ENCODE measurements at regions not wholly inside any gene's neighbourhood (a gene's known extent, or its start where the extent isn't known, plus 50 kb on each side); places are given as distances from the start of the nearest gene placed in this dataset.

- no peak for TF ChIP-seq ZNF768 (tag by site-specific recombination; IDR thresholded peaks at IDR 0.05)
- TF ChIP-seq ZNF2 (tag by site-specific recombination; IDR thresholded peaks at IDR 0.05) = no peak
These were observed 120.8 kb upstream of the CXXC4 start (continued) for GRCh38 chr4:104615496-104615895.

- ChIA-PET CTCF (no interaction called here), POLR2A (no interaction called here)
- TF ChIP-seq ZNF362 (tag by site-specific recombination; IDR thresholded peaks at IDR 0.05) (no peak), ZNF473 (tag by site-specific recombination; IDR thresholded peaks at IDR 0.05) (no peak), ZFHX2 (tag by site-specific recombination; conservative IDR thresholded peaks at IDR 0.05) (no peak), ZNF274 (IDR thresholded peaks at IDR 0.05; ENCODE audit: low read length) (no peak), ZNF274 (tag by site-specific recombination; IDR thresholded peaks at IDR 0.05; ENCODE audit: borderline replicate concordance) (no peak), ZNF501 (tag by site-specific recombination; IDR thresholded peaks at IDR 0.05) (no peak), GLIS2 (tag by site-specific recombination; IDR thresholded peaks at IDR 0.05) (no peak), ZNF146 (tag by site-specific recombination; IDR thresholded peaks at IDR 0.05) (no peak)
- TF ChIP-seq, protein P1, sequence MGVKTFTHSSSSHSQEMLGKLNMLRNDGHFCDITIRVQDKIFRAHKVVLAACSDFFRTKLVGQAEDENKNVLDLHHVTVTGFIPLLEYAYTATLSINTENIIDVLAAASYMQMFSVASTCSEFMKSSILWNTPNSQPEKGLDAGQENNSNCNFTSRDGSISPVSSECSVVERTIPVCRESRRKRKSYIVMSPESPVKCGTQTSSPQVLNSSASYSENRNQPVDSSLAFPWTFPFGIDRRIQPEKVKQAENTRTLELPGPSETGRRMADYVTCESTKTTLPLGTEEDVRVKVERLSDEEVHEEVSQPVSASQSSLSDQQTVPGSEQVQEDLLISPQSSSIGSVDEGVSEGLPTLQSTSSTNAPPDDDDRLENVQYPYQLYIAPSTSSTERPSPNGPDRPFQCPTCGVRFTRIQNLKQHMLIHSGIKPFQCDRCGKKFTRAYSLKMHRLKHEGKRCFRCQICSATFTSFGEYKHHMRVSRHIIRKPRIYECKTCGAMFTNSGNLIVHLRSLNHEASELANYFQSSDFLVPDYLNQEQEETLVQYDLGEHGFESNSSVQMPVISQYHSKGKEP (tag by site-specific recombination; IDR thresholded peaks at IDR 0.05) = no peak
- TF ChIP-seq, protein P2, sequence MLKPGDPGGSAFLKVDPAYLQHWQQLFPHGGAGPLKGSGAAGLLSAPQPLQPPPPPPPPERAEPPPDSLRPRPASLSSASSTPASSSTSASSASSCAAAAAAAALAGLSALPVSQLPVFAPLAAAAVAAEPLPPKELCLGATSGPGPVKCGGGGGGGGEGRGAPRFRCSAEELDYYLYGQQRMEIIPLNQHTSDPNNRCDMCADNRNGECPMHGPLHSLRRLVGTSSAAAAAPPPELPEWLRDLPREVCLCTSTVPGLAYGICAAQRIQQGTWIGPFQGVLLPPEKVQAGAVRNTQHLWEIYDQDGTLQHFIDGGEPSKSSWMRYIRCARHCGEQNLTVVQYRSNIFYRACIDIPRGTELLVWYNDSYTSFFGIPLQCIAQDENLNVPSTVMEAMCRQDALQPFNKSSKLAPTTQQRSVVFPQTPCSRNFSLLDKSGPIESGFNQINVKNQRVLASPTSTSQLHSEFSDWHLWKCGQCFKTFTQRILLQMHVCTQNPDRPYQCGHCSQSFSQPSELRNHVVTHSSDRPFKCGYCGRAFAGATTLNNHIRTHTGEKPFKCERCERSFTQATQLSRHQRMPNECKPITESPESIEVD (tag by site-specific recombination; IDR thresholded peaks at IDR 0.05) = no peak
These were observed 121.2 kb upstream of the CXXC4 start for GRCh38 chr4:104615926-104616325.

DNA sequence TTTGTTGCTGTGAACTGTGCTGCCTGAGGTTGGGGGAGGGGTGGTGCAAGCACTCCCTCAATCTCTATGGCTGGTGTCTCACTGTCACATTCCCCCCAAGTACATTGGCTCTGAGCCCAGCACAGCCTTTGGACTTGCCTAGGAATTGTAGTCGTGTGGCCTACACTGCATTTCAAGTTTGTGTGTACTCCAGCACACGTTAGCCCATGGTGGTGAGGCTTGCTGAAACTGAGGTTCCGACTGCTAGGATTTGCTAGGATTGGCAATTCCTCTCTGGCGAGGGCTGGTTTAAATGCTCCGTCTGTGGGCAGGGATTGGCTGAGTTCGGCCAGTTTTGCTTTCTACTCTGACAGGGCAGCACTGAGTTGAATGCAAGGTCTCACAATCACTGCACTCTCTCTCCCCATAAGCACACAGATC is 121.7 kb upstream of the CXXC4 start:
- Histone ChIP-seq H3K9me3 (ENCODE audit: control insufficient read depth, insufficient read depth, low read depth, low read length) (no peaks in the 10 kb centered on the region), H3K36me3 (ENCODE audit: control insufficient read depth in 2 of 2, insufficient read depth in 1 of 2, low read length in 2 of 2) (no peaks in the 10 kb centered on the region), H3K4me3 (ENCODE audit: low read depth, low read length) (no peak overlapping the region), H3K4me1 (ENCODE audit: control insufficient read depth, insufficient read depth, low read length) (no peaks in the 10 kb centered on the region), H3K27ac (ENCODE audit: extremely low read depth, low read depth, low read length) (no peak overlapping the region)
- TF ChIP-seq ZNF654 (tag by site-specific recombination; IDR thresholded peaks at IDR 0.05; ENCODE audit: low read depth) = no peak
- TF ChIP-seq, protein P3, sequence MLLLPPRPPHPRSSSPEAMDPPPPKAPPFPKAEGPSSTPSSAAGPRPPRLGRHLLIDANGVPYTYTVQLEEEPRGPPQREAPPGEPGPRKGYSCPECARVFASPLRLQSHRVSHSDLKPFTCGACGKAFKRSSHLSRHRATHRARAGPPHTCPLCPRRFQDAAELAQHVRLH (tag by site-specific recombination; IDR thresholded peaks at IDR 0.05) = no peak
- TF ChIP-seq ZNF843 (tag by site-specific recombination; IDR thresholded peaks at IDR 0.05) = no peak
- TF ChIP-seq ZBTB7A (tag by site-specific recombination; IDR thresholded peaks at IDR 0.05; ENCODE audit: low read depth) = no peak
- no peak for TF ChIP-seq ZBTB20 (tag by site-specific recombination; IDR thresholded peaks at IDR 0.05)
- no peak for TF ChIP-seq ZNF645 (tag by site-specific recombination; IDR thresholded peaks at IDR 0.05)
- no peak for TF ChIP-seq ZNF362 (tag by site-specific recombination; IDR thresholded peaks at IDR 0.05)
- CTCF ChIA-PET = no interaction called here
- POLR2A ChIA-PET = no interaction called here

More at GRCh38 chr4:104615926-104616325, 121.2 kb upstream of the CXXC4 start:
- Histone ChIP-seq H3K4me3 (ENCODE audit: low read depth, low read length) (no peak overlapping the region), H3K27ac (ENCODE audit: extremely low read depth, low read depth, low read length) (no peak overlapping the region), H3K4me1 (ENCODE audit: control insufficient read depth, insufficient read depth, low read length) (no peaks in the 10 kb centered on the region), H3K36me3 (ENCODE audit: control insufficient read depth in 2 of 2, insufficient read depth in 1 of 2, low read length in 2 of 2) (no peaks in the 10 kb centered on the region), H3K9me3 (ENCODE audit: control insufficient read depth, insufficient read depth, low read depth, low read length) (no peaks in the 10 kb centered on the region)

All from HEK293 (cell line).